ENCODE measurements at regions not wholly inside any gene's neighbourhood (a gene's known extent, or its start where the extent isn't known, plus 50 kb on each side); places are given as distances from the start of the nearest gene placed in this dataset.

DNA sequence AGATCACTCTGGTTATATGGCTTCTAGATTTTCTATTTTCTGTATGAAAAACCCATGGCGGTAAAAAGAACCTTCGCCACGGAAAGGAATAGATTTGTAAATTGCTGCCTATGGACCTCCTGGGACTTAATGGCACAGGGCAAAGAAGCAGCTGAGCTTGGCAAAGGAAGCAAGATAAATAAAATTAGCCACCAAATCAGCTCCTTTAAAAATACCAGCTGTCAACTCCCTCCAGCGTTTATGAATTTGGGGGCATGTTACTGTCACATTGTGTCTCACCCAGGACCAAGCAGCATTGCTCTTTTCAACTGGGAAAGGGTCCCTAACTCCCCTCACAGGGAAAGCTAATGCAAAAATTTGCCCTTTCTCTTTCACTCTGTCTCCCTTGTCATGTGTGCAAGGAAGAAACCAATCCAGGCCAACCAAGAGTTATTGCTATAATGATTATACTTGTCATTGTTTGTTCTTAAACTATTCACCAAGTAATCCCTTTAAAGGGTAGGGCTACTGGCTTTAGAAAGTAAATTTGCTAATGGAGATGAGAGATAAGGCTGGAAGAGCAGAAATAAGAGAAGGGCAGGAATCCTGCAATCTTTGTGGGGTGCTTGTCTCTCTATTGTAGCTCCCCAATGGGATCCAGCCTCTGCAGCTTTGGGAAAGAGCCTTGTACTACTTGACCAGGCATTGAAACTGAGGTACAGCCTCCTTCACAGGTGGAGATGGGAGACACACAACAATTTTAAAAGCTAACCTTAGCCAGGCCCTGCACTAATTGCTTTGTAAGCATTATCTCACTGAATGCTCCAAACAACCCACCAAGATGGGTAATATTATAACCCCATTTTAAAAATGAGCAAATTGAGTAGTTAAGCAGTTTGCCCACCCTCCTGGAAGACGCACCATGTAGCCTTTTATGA is 119.1 kb upstream of the KLF7 start:
- no peak for TF ChIP-seq YY1 (IDR thresholded peaks at IDR 0.05; ENCODE audit: low read depth)
- no peak for TF ChIP-seq RAD21 (IDR thresholded peaks at IDR 0.05; ENCODE audit: low read depth)
- TF ChIP-seq TAF1 (IDR thresholded peaks at IDR 0.05; ENCODE audit: low read depth): no peak
- no peak for TF ChIP-seq TCF12 (IDR thresholded peaks at IDR 0.05; ENCODE audit: low read depth)
- no peak for TF ChIP-seq CREB1 (IDR thresholded peaks at IDR 0.05; ENCODE audit: low read depth)
- TF ChIP-seq EGR1 (IDR thresholded peaks at IDR 0.05): no peak
- no peak for TF ChIP-seq TEAD4 (IDR thresholded peaks at IDR 0.05)
- TF ChIP-seq CEBPB (IDR thresholded peaks at IDR 0.05): no peak
- no peak for TF ChIP-seq NFIC (IDR thresholded peaks at IDR 0.05)
- TF ChIP-seq, protein P1, sequence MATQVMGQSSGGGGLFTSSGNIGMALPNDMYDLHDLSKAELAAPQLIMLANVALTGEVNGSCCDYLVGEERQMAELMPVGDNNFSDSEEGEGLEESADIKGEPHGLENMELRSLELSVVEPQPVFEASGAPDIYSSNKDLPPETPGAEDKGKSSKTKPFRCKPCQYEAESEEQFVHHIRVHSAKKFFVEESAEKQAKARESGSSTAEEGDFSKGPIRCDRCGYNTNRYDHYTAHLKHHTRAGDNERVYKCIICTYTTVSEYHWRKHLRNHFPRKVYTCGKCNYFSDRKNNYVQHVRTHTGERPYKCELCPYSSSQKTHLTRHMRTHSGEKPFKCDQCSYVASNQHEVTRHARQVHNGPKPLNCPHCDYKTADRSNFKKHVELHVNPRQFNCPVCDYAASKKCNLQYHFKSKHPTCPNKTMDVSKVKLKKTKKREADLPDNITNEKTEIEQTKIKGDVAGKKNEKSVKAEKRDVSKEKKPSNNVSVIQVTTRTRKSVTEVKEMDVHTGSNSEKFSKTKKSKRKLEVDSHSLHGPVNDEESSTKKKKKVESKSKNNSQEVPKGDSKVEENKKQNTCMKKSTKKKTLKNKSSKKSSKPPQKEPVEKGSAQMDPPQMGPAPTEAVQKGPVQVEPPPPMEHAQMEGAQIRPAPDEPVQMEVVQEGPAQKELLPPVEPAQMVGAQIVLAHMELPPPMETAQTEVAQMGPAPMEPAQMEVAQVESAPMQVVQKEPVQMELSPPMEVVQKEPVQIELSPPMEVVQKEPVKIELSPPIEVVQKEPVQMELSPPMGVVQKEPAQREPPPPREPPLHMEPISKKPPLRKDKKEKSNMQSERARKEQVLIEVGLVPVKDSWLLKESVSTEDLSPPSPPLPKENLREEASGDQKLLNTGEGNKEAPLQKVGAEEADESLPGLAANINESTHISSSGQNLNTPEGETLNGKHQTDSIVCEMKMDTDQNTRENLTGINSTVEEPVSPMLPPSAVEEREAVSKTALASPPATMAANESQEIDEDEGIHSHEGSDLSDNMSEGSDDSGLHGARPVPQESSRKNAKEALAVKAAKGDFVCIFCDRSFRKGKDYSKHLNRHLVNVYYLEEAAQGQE (IDR thresholded peaks at IDR 0.05; ENCODE audit: low read depth): no peak
- TF ChIP-seq USF1 (IDR thresholded peaks at IDR 0.05): no peak
- no peak for TF ChIP-seq EP300 (IDR thresholded peaks at IDR 0.05; ENCODE audit: borderline replicate concordance)

DNA sequence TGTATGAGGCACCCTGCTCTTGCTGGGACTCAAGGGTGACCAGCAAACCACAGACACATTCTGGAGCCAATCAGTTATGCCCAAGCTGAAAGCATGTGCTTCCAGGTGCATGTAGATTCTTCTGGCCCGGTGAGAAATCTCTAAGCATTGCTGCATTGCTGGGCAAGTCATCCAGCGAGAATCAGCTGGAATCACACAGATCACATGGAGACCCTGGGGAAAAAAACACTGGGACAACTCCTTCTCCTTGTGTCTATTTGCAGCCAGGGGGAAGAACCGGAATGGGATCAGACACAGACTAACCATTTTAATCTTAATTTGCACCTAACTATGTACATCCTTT is 119.7 kb upstream of the KLF7 start:
- no peak for TF ChIP-seq NFIC (IDR thresholded peaks at IDR 0.05)
- no peak for TF ChIP-seq USF1 (IDR thresholded peaks at IDR 0.05)

DNA sequence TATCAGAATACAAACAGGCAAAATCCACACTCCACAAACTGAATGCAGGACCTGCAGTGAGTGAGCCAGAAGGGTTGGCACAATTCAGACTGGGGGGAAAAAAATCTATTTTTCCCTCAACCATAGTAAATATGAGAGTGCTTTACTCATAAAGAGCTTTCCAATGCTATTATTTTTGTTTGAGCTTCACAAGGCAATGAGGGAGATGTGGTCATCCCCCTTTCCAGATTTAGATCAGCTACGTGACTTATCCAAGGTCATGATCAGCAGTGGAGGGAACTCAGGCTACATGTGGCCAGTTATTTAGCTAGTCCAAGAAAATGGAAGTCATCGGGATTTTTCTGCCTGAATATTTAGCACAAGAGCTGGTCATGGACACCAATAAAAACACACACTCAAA is 120.4 kb upstream of the KLF7 start:
- TF ChIP-seq RAD21 (IDR thresholded peaks at IDR 0.05; ENCODE audit: low read depth): no peak
- TF ChIP-seq USF1 (IDR thresholded peaks at IDR 0.05): no peak
- no peak for TF ChIP-seq CEBPB (IDR thresholded peaks at IDR 0.05)
- TF ChIP-seq, protein P2, sequence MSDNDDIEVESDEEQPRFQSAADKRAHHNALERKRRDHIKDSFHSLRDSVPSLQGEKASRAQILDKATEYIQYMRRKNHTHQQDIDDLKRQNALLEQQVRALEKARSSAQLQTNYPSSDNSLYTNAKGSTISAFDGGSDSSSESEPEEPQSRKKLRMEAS (IDR thresholded peaks at IDR 0.05): no peak
- TF ChIP-seq TAF1 (IDR thresholded peaks at IDR 0.05; ENCODE audit: low read depth): no peak
- TF ChIP-seq FOXM1 (IDR thresholded peaks at IDR 0.05; ENCODE audit: borderline replicate concordance, low read depth): no peak
- TF ChIP-seq EGR1 (IDR thresholded peaks at IDR 0.05): no peak
- no peak for TF ChIP-seq CREB1 (IDR thresholded peaks at IDR 0.05; ENCODE audit: low read depth)
- TF ChIP-seq TEAD4 (IDR thresholded peaks at IDR 0.05): no peak
- no peak for TF ChIP-seq TCF12 (IDR thresholded peaks at IDR 0.05; ENCODE audit: low read depth)
- TF ChIP-seq NFIC (IDR thresholded peaks at IDR 0.05): no peak
- TF ChIP-seq, protein P1 (IDR thresholded peaks at IDR 0.05; ENCODE audit: low read depth): no peak
- no peak for TF ChIP-seq EP300 (IDR thresholded peaks at IDR 0.05; ENCODE audit: borderline replicate concordance)
- TF ChIP-seq ZBTB7A (IDR thresholded peaks at IDR 0.05; ENCODE audit: low read depth): no peak
- no peak for TF ChIP-seq YY1 (IDR thresholded peaks at IDR 0.05; ENCODE audit: low read depth)

GRCh38 chr2:207288628-207289027 is 122.9 kb upstream of the KLF7 start:
- TF ChIP-seq ZBTB7A (IDR thresholded peaks at IDR 0.05; ENCODE audit: low read depth) (no peak), FOXM1 (IDR thresholded peaks at IDR 0.05; ENCODE audit: borderline replicate concordance, low read depth) (no peak), TAF1 (IDR thresholded peaks at IDR 0.05; ENCODE audit: low read depth) (no peak), USF1 (IDR thresholded peaks at IDR 0.05) (no peak)
- TF ChIP-seq, protein P1 (IDR thresholded peaks at IDR 0.05; ENCODE audit: low read depth): no peak

Data from Ishikawa (cell line).